ENCODE measurements at regions not wholly inside any gene's neighbourhood (a gene's known extent, or its start where the extent isn't known, plus 50 kb on each side); places are given as distances from the start of the nearest gene placed in this dataset.

DNA sequence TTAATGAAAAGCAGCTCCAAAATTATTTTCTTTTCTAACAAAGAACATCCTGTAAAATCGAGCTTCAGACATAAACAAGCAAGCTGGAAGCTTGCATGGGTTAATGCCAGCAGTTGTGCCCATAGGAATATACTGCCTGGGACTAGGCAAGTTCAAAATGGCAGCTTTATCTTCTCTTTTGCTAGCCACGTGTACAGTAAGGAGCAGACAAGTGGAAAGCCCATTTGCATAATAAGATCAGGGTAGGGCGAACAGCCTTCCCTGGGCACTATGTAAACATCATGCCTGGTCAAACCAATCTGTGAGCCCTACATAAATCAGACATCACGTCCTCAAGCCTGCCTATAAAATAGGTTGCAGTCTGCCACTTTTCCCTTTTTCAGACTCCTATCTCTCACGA lies 489.7 kb downstream of the RFC3 start:
- Histone ChIP-seq H3K27ac (no peak overlapping the region), H3K36me3 (no peaks in the 10 kb centered on the region), H3K4me1 (no peaks in the 10 kb centered on the region), H3K27me3 (no peaks in the 10 kb centered on the region), H3K9me3 (no peaks in the 10 kb centered on the region), H3K4me3 (no peak overlapping the region)
- no peak for DNase-seq
- TF ChIP-seq, protein P1, sequence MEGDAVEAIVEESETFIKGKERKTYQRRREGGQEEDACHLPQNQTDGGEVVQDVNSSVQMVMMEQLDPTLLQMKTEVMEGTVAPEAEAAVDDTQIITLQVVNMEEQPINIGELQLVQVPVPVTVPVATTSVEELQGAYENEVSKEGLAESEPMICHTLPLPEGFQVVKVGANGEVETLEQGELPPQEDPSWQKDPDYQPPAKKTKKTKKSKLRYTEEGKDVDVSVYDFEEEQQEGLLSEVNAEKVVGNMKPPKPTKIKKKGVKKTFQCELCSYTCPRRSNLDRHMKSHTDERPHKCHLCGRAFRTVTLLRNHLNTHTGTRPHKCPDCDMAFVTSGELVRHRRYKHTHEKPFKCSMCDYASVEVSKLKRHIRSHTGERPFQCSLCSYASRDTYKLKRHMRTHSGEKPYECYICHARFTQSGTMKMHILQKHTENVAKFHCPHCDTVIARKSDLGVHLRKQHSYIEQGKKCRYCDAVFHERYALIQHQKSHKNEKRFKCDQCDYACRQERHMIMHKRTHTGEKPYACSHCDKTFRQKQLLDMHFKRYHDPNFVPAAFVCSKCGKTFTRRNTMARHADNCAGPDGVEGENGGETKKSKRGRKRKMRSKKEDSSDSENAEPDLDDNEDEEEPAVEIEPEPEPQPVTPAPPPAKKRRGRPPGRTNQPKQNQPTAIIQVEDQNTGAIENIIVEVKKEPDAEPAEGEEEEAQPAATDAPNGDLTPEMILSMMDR (IDR thresholded peaks at IDR 0.05) = no peak
- no peak for ATAC-seq
- no peak for FAIRE-seq
- WGBS, 2 donors = 56 to 62% methylated on average over 5 of the region's 5 CpGs
- intact Hi-C loops (cut with DNase I) = no loop called here

DNA sequence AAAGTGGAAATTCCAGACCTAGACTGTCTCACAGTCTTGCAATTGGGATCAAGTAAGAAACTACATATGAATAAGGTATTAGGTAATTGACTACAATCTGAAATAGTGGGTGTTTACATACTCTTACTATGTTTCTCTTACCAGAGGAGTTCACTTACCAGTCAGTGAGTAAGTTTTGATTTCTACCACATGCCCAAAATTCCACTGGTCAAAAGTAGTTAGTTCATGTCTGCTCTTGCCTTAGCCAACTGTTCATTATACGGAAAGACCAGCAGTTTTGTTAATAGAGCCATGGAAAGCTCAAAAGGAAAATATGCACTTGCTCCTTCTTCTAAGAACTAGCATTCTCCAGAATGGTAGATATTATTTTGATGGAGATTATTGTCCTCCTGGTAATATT lies 490.8 kb downstream of the RFC3 start:
- TF ChIP-seq, protein P1 (IDR thresholded peaks at IDR 0.05) = no peak
- Histone ChIP-seq H3K27ac (no peak overlapping the region), H3K4me1 (no peaks in the 10 kb centered on the region), H3K4me3 (no peak overlapping the region), H3K36me3 (no peaks in the 10 kb centered on the region), H3K9me3 (no peaks in the 10 kb centered on the region), H3K27me3 (no peaks in the 10 kb centered on the region)
- intact Hi-C loops (cut with DNase I) = no loop called here
- DNase-seq (no peak), ATAC-seq (no peak), FAIRE-seq (no peak)
- 90 to 95% methylated on average over 1 of the region's 1 CpG for WGBS, 2 donors

DNA sequence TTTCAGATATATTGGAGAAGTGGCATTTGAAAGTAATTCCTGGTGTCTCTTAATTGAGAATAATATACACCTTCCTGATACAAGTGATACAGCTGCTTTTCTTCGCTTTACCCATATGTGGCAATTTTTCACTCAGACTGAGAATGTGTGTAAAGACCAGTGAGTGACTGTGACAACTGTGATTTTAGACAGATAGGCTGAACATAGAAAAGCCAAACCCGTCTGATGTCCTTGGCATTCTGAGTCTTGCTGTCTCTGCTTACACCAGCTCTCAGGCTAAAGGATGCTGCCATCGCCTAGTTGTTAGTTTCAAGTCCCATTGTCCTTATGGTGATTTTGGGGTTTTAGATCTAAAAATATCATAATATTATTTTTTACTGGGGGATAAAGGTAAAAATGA lies 492.6 kb downstream of the RFC3 start:
- H3K9me3 ChIP-seq = no peaks in the 10 kb centered on the region
- WGBS, 2 donors = 83 to 85% methylated on average over 3 of the region's 3 CpGs
- H3K27me3 ChIP-seq = no peaks in the 10 kb centered on the region
- intact Hi-C loops (cut with DNase I) = no loop called here
- H3K27ac ChIP-seq = no peak overlapping the region
- no peak for DNase-seq
- ATAC-seq = no peak
- no peak overlapping the region for H3K4me3 ChIP-seq
- no peak for FAIRE-seq
- H3K4me1 ChIP-seq = no peaks in the 10 kb centered on the region
- H3K36me3 ChIP-seq = no peaks in the 10 kb centered on the region
- TF ChIP-seq, protein P1 (IDR thresholded peaks at IDR 0.05) = no peak

DNA sequence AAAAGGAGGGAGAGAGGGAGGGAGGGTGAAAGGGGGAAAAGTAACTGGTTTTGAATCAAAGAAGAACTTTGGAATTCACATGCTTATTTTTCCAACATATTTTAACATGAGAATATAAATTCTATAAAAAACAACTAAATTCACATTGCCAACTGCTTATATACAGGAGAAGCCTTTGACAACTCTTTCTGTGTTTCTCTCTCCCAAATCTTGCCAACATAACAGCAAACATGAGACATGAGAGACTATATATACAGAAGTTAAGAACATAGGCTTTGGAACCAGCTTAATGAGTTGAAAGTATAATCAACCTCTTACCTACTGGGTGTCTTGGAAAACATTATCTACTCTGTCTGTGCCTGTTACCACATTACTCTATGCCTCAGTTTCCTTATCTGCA lies 493.3 kb downstream of the RFC3 start:
- no peak for DNase-seq
- no peak for ATAC-seq
- intact Hi-C loops (cut with DNase I) = no loop called here
- FAIRE-seq = no peak
- TF ChIP-seq, protein P1 (IDR thresholded peaks at IDR 0.05) = no peak
- no peak overlapping the region for H3K4me3 ChIP-seq
- H3K27ac ChIP-seq = no peak overlapping the region
- no peaks in the 10 kb centered on the region for H3K27me3 ChIP-seq
- no peaks in the 10 kb centered on the region for H3K36me3 ChIP-seq
- no peaks in the 10 kb centered on the region for H3K4me1 ChIP-seq
- H3K9me3 ChIP-seq = no peaks in the 10 kb centered on the region

DNA sequence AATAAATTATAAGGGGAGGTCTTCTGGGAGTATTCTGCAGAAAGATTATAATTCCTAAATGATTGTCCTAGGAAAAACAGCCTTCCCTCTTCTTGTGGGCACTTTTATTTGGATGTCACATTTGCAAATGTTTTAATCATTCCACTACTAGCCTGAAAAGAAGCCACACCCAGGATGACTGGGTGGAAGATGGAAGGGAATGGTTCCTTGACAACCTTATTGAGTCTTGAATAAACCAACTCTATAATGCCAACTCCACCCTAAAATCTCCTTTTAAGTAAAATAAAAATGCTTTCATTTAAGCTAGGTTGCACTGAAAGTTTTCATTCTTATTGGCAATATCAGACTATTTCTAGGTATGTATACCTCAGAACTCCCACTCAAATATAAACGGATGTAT lies 494.6 kb downstream of the RFC3 start:
- Histone ChIP-seq H3K9me3 (no peaks in the 10 kb centered on the region), H3K4me1 (no peaks in the 10 kb centered on the region), H3K4me3 (no peak overlapping the region), H3K36me3 (no peaks in the 10 kb centered on the region), H3K27ac (no peak overlapping the region), H3K27me3 (no peaks in the 10 kb centered on the region)
- FAIRE-seq = no peak
- ATAC-seq = no peak
- WGBS, 2 donors = 86 to 87% methylated on average over 1 of the region's 1 CpG
- no peak for DNase-seq
- intact Hi-C loops (cut with DNase I) = no loop called here
- TF ChIP-seq, protein P1 (IDR thresholded peaks at IDR 0.05) = no peak

Measured in pancreas (tissue), 10 donors.